SK-N-SH (cell line): ENCODE measurements at regions not wholly inside any gene's neighbourhood (a gene's known extent, or its start where the extent isn't known, plus 50 kb on each side); places are given as distances from the start of the nearest gene placed in this dataset.

Experiments used
- CTCF ChIA-PET: fragments of 300-600, 350-600 bp; formaldehyde crosslinking; extraction: SDS; loops from one replicate; lab custom pipeline; 2021; lab: Yijun Ruan, JAX
- POLR2A ChIA-PET: fragments of 350-600 bp; sonication (Branson Sonifier 250); formaldehyde crosslinking; extraction: SDS; loops from one replicate; lab custom pipeline; 2020; ENCODE audit warnings: antibody characterized with exemption, inconsistent platforms; lab: Yijun Ruan, JAX
- DNase-seq: peaks from one replicate; pipeline ENCODE4 v3.0.0; 2012
- H2AFZ ChIP-seq: fragments of 200-600 bp; sonication (generic); 2 replicates; pipeline ENCODE4 v1.8.1; 2016; ENCODE audit warnings: antibody characterized with exemption, mild to moderate bottlenecking, low read depth
- H3F3A ChIP-seq: fragments of 200-600 bp; sonication (generic); replicated peaks from 2 replicates; pipeline ENCODE3; 2016; ENCODE audit warnings: antibody characterized with exemption, mild to moderate bottlenecking; ENCODE audit not compliant: insufficient read depth
- H3K27ac ChIP-seq, 2 experiments: fragments of 200-500 bp in 1 of 2; fragments of 200-600 bp in 1 of 2; sonication (Bioruptor generic) in 1 of 2; sonication (generic), shearing (Covaris generic) in 1 of 2; 2 replicates each; pipeline versions ENCODE4 v1.5.1 to v1.6.1; 2014 to 2016; ENCODE audit warnings: low read depth in 2 of 2, inconsistent platforms in 1 of 2, low read length in 1 of 2, mild to moderate bottlenecking in 1 of 2, mixed read lengths in 1 of 2
- H3K27me3 ChIP-seq: fragments of 200-600 bp; sonication (generic), shearing (Covaris generic); 2 replicates; pipeline ENCODE4 v1.6.1; 2016; ENCODE audit warnings: mixed run types; ENCODE audit not compliant: insufficient read depth
- H3K36me3 ChIP-seq, 2 experiments: fragments of 200-500 bp in 1 of 2; fragments of 200-600 bp in 1 of 2; sonication (Bioruptor generic) in 1 of 2; sonication (generic) in 1 of 2; replicated peaks in 1 of 2; 2 replicates each; pipeline versions ENCODE3 to v1.5.1; 2014 to 2016; ENCODE audit warnings: low read length in 1 of 2, mild to moderate bottlenecking in 1 of 2; ENCODE audit not compliant: insufficient read depth in 2 of 2, control insufficient read depth in 1 of 2
- H3K4me1 ChIP-seq, 2 experiments: fragments of 200-500 bp in 1 of 2; fragments of 200-600 bp in 1 of 2; sonication (Bioruptor generic) in 1 of 2; sonication (generic), shearing (Covaris generic) in 1 of 2; 2 replicates each; pipeline versions ENCODE4 v1.5.1 to v1.6.1; 2014 to 2016; ENCODE audit warnings: low read depth in 1 of 2, low read length in 1 of 2, mixed run types in 1 of 2; ENCODE audit not compliant: insufficient read depth in 2 of 2, control insufficient read depth in 1 of 2
- H3K4me2 ChIP-seq: fragments of 200-600 bp; sonication (generic), shearing (Covaris generic); 2 replicates; pipeline ENCODE4 v1.6.1; 2017; ENCODE audit warnings: mixed run types
- H3K4me3 ChIP-seq, 2 experiments: fragments of 200-500 bp in 1 of 2; fragments of 200-600 bp in 1 of 2; sonication (Bioruptor generic) in 1 of 2; sonication (generic), shearing (Covaris generic) in 1 of 2; 2 replicates each; pipeline versions ENCODE4 v1.5.1 to v1.8.1; 2014 to 2016; ENCODE audit warnings: low read depth in 2 of 2, inconsistent platforms in 1 of 2, low read length in 1 of 2, mild to moderate bottlenecking in 1 of 2, mixed read lengths in 1 of 2, moderate library complexity in 1 of 2
- H3K79me2 ChIP-seq: fragments of 200-600 bp; sonication (generic); 2 replicates; pipeline ENCODE4 v1.8.1; 2017; ENCODE audit warnings: mild to moderate bottlenecking; ENCODE audit not compliant: insufficient read depth
- H3K9ac ChIP-seq: fragments of 200-600 bp; sonication (generic); 2 replicates; pipeline ENCODE4 v1.6.1; 2017; ENCODE audit warnings: mixed run types
- H3K9me2 ChIP-seq: fragments of 200-600 bp; sonication (generic); 2 replicates; pipeline ENCODE4 v1.6.1; 2017; ENCODE audit warnings: mixed run types
- H3K9me3 ChIP-seq: fragments of 200-600 bp; sonication (generic); 2 replicates; pipeline ENCODE4 v1.6.1; 2017; ENCODE audit warnings: mixed run types, mild to moderate bottlenecking, moderate library complexity
- H4K20me1 ChIP-seq: fragments of 200-600 bp; sonication (generic); 2 replicates; pipeline ENCODE4 v1.6.1; 2017; ENCODE audit warnings: mild to moderate bottlenecking, mixed run types; ENCODE audit not compliant: insufficient read depth
- CTCF ChIP-seq: fragments of 200-600 bp; sonication (generic); IDR thresholded peaks from 2 replicates; pipeline ENCODE4 v1.6.1; 2017; ENCODE audit warnings: antibody characterized with exemption, mild to moderate bottlenecking, moderate library complexity
- EP300 ChIP-seq, 2 experiments: IDR thresholded peaks; 2 replicates each; pipeline versions ENCODE4 v1.4.0 to v1.6.1; 2012; ENCODE audit warnings: borderline replicate concordance in 1 of 2, low read depth in 1 of 2, low read length in 1 of 2
- FOXJ3 ChIP-seq: sonication (generic); formaldehyde crosslinking; IDR thresholded peaks from 2 replicates; pipeline ENCODE4 v1.5.1; 2020; ENCODE audit warnings: mild to moderate bottlenecking, missing genetic modification reagents
- JUND ChIP-seq: IDR thresholded peaks from 2 replicates; pipeline ENCODE4 v1.4.0; 2012
- MEF2A ChIP-seq: IDR thresholded peaks from 2 replicates; pipeline ENCODE4 v1.4.0; 2012; ENCODE audit warnings: low read depth, borderline replicate concordance
- NFIC ChIP-seq: IDR thresholded peaks from 2 replicates; pipeline ENCODE4 v1.4.0; 2012; ENCODE audit warnings: borderline replicate concordance
- RAD21 ChIP-seq: IDR thresholded peaks from 2 replicates; pipeline ENCODE4 v1.6.1; 2012; ENCODE audit warnings: mild to moderate bottlenecking, low read length
- RCOR1 ChIP-seq: fragments of 150-350 bp; IDR thresholded peaks from 2 replicates; pipeline ENCODE4 v1.6.1; 2017; ENCODE audit warnings: antibody characterized with exemption, low read length
- TEAD4 ChIP-seq: IDR thresholded peaks from 2 replicates; pipeline ENCODE4 v1.4.0; 2012; ENCODE audit warnings: mild to moderate bottlenecking, borderline replicate concordance; ENCODE audit not compliant: insufficient read depth
- USF2 ChIP-seq: fragments of 150-350 bp; IDR thresholded peaks from 2 replicates; pipeline ENCODE4 v1.6.1; 2017; ENCODE audit warnings: antibody characterized with exemption, low read length, low read depth, borderline replicate concordance
- YY1 ChIP-seq: IDR thresholded peaks from 2 replicates; pipeline ENCODE4 v1.4.0; 2012; ENCODE audit warnings: low read depth, mild to moderate bottlenecking
- WGBS: methylation state at CpG from one replicate; pipeline ENCODE4 v1.1.6; 2017; ENCODE audit warnings: low lambda C conversion rate; 5-methylcytosine and 5-hydroxymethylcytosine counted together

- H3K36me3 ChIP-seq: no peaks in the 10 kb centered on the region
- ChIA-PET POLR2A (no interaction called here), CTCF (no interaction called here)
- H3K9me3 ChIP-seq: no peaks in the 10 kb centered on the region
- no peaks in the 10 kb centered on the region for H4K20me1 ChIP-seq
- H3K9ac ChIP-seq: no peak overlapping the region
- no peak overlapping the region for H3K4me3 ChIP-seq
- no peak overlapping the region for H3K4me2 ChIP-seq
- no peak for DNase-seq
- H3K4me1 ChIP-seq: peaks cover 16 to 24% of the 10 kb centered on the region in 2 experiments
- TF ChIP-seq RCOR1: no peak
- TF ChIP-seq EP300 (IDR thresholded peaks at IDR 0.05; ENCODE audit: borderline replicate concordance in 1 of 2, low read depth in 1 of 2, low read length in 1 of 2): no peak
- no peak for TF ChIP-seq RAD21
- no peak for TF ChIP-seq MEF2A
- TF ChIP-seq USF2: no peak
- no peak for TF ChIP-seq TEAD4
- TF ChIP-seq, all 33 proteins: peak for 0
- Histone ChIP-seq H2AFZ (no peak overlapping the region), H3K27me3 (no peaks in the 10 kb centered on the region), H3K27ac (no peak overlapping the region), H3K79me2 (no peaks in the 10 kb centered on the region), H3K9me2 (no peaks in the 10 kb centered on the region), H3F3A (peaks cover 5% of the 10 kb centered on the region)
Measured at GRCh38 chr5:143497749-143498148, 94.3 kb upstream of the NR3C1 start.

GRCh38 chr5:143496943-143497342, 93.5 kb upstream of the NR3C1 start:
- no peak overlapping the region for H3K27ac ChIP-seq
- H3F3A ChIP-seq: peaks cover 5% of the 10 kb centered on the region
- H3K27me3 ChIP-seq: no peaks in the 10 kb centered on the region
- POLR2A ChIA-PET: no interaction called here
- no peaks in the 10 kb centered on the region for H3K9me2 ChIP-seq
- DNase-seq: no peak
- H4K20me1 ChIP-seq: no peaks in the 10 kb centered on the region
- no peaks in the 10 kb centered on the region for H3K9me3 ChIP-seq
- no peak for TF ChIP-seq RCOR1
- TF ChIP-seq JUND: no peak
- no peak for TF ChIP-seq YY1
- TF ChIP-seq, all 33 proteins: peak for 0
- Histone ChIP-seq H3K79me2 (no peaks in the 10 kb centered on the region), H3K4me2 (no peak overlapping the region), H3K4me3 (no peak overlapping the region), H2AFZ (no peak overlapping the region), H3K4me1 (peaks cover 16 to 24% of the 10 kb centered on the region in 2 experiments), H3K9ac (no peak overlapping the region), H3K36me3 (no peaks in the 10 kb centered on the region)
- CTCF ChIA-PET: no interaction called here
- 92% methylated on average over 2 of the region's 2 CpGs for WGBS

GRCh38 chr5:143495821-143496275, 92.4 kb upstream of the NR3C1 start:
- peak overlapping the region in 1 of 2 experiments; percentile 62; a peak in 2 of 4 replicates for H3K27ac ChIP-seq
- H3K4me3 ChIP-seq: no peak overlapping the region
- H3K4me2 ChIP-seq: peak overlapping the region; percentile 9; the same call in 1 of the 2 replicates
- no peaks in the 10 kb centered on the region for H3K27me3 ChIP-seq
- H3F3A ChIP-seq: peaks cover 5% of the 10 kb centered on the region
- H3K9me2 ChIP-seq: no peaks in the 10 kb centered on the region
- ChIA-PET CTCF (no interaction called here), POLR2A (no interaction called here)
- no peaks in the 10 kb centered on the region for H3K9me3 ChIP-seq
- no peak for DNase-seq
- H2AFZ ChIP-seq: no peak overlapping the region
- TF ChIP-seq RAD21 (no peak), NFIC (peak; percentile 81), FOXJ3 (CRISPR knock-in tag) (no peak), JUND (peak; percentile 26; the same call in 1 of the 2 replicates), CTCF (no peak)
- H4K20me1 ChIP-seq: no peaks in the 10 kb centered on the region
- H3K4me1 ChIP-seq: peaks cover 7 to 24% of the 10 kb centered on the region in 2 experiments
- no peaks in the 10 kb centered on the region for H3K79me2 ChIP-seq
- no peaks in the 10 kb centered on the region for H3K36me3 ChIP-seq
- H3K9ac ChIP-seq: no peak overlapping the region
- 25% methylated on average over 2 of the region's 2 CpGs for WGBS
